Neural cell (in vitro differentiated cells): ENCODE measurements at regions not wholly inside any gene's neighbourhood (a gene's known extent, or its start where the extent isn't known, plus 50 kb on each side); places are given as distances from the start of the nearest gene placed in this dataset.

Experiments used
- H2AFZ ChIP-seq: fragments of 200-600, 300-800 bp; sonication (generic), shearing (Covaris generic); 2 replicates; pipeline ENCODE4 v1.6.0; 2014; ENCODE audit warnings: low read depth, mild to moderate bottlenecking, antibody characterized with exemption, low read length, moderate library complexity
- H3F3A ChIP-seq: fragments of 200-600 bp; shearing (Covaris generic); 2 replicates; pipeline ENCODE4 v1.6.1; 2016; ENCODE audit warnings: mild to moderate bottlenecking, moderate library complexity, mixed read lengths, antibody characterized with exemption, low read length; ENCODE audit not compliant: insufficient read depth, poor library complexity, severe bottlenecking
- H3K27ac ChIP-seq: fragments of 200-600, 300-800 bp; sonication (generic), shearing (Covaris generic); 2 replicates; pipeline ENCODE4 v1.5.1; 2014; ENCODE audit warnings: mild to moderate bottlenecking, low read length, moderate library complexity
- H3K27me3 ChIP-seq: fragments of 300-800, 200-600 bp; sonication (generic), shearing (Covaris generic); 2 replicates; pipeline ENCODE4 v1.6.0; 2014; ENCODE audit warnings: mild to moderate bottlenecking, low read depth, low read length, moderate library complexity; ENCODE audit not compliant: insufficient read depth
- H3K36me3 ChIP-seq: fragments of 300-800, 200-600 bp; sonication (generic), shearing (Covaris generic); 2 replicates; pipeline ENCODE4 v1.5.1; 2014; ENCODE audit warnings: mild to moderate bottlenecking, antibody characterized with exemption, low read length, moderate library complexity; ENCODE audit not compliant: insufficient read depth
- H3K4me2 ChIP-seq: fragments of 300-800, 200-600 bp; sonication (generic), shearing (Covaris generic); 2 replicates; pipeline ENCODE4 v1.6.0; 2014; ENCODE audit warnings: mild to moderate bottlenecking, low read length
- H3K4me3 ChIP-seq: fragments of 300-800, 200-600 bp; sonication (generic), shearing (Covaris generic); 2 replicates; pipeline ENCODE4 v1.5.1; 2014; ENCODE audit warnings: mild to moderate bottlenecking, low read length, moderate library complexity
- H3K79me2 ChIP-seq: fragments of 200-600 bp; shearing (Covaris generic); replicated peaks from 2 replicates; pipeline ENCODE4 v1.6.0; 2014; ENCODE audit warnings: mild to moderate bottlenecking, low read length, moderate library complexity; ENCODE audit not compliant: insufficient read depth
- H3K9ac ChIP-seq: fragments of 300-800, 200-600 bp; sonication (generic), shearing (Covaris generic); 2 replicates; pipeline ENCODE4 v1.6.1; 2016; ENCODE audit warnings: mild to moderate bottlenecking, low read length, mixed read lengths
- H3K9me2 ChIP-seq: fragments of 200-600 bp; shearing (Covaris generic); 2 replicates; pipeline ENCODE4 v1.6.1; 2016; ENCODE audit warnings: mild to moderate bottlenecking, low read length, mixed read lengths; ENCODE audit not compliant: insufficient read depth
- H3K9me3 ChIP-seq: fragments of 200-600, 300-800 bp; sonication (generic), shearing (Covaris generic); 2 replicates; pipeline ENCODE4 v1.6.1; 2016; ENCODE audit warnings: mild to moderate bottlenecking, mixed run types, low read length, moderate library complexity, mixed read lengths
- H4K20me1 ChIP-seq: fragments of 200-600 bp; shearing (Covaris generic); 2 replicates; pipeline ENCODE4 v1.6.1; 2016; ENCODE audit warnings: mild to moderate bottlenecking, mixed run types; ENCODE audit not compliant: insufficient read depth
- EP300 ChIP-seq: fragments of 450-650 bp; conservative IDR thresholded peaks from 2 replicates; pipeline ENCODE4 v1.6.1; 2014; ENCODE audit warnings: antibody characterized with exemption, mild to moderate bottlenecking, moderate library complexity; ENCODE audit not compliant: poor library complexity, severe bottlenecking
- EZH2 ChIP-seq: fragments of 200-600, 300-800 bp; shearing (Covaris generic), sonication (generic); IDR thresholded peaks from 2 replicates; pipeline ENCODE4 v1.6.1; 2014; ENCODE audit warnings: antibody characterized with exemption, low read length, borderline replicate concordance, mild to moderate bottlenecking; ENCODE audit not compliant: insufficient read depth, poor library complexity, severe bottlenecking
- MXI1 ChIP-seq: fragments of 450-650 bp; conservative IDR thresholded peaks from 2 replicates; pipeline ENCODE4 v1.6.1; 2014; ENCODE audit warnings: antibody characterized with exemption, mild to moderate bottlenecking; ENCODE audit not compliant: poor library complexity, severe bottlenecking
- POLR2AphosphoS5 ChIP-seq: IDR thresholded peaks from 2 replicates; pipeline ENCODE4 v1.6.1; 2012
- RAD21 ChIP-seq: fragments of 450-650 bp; conservative IDR thresholded peaks from 2 replicates; pipeline ENCODE4 v1.6.1; 2014; ENCODE audit warnings: antibody characterized with exemption, mild to moderate bottlenecking, moderate library complexity
- REST ChIP-seq: IDR thresholded peaks from 2 replicates; pipeline ENCODE4 v1.6.1; 2012; ENCODE audit warnings: borderline replicate concordance
- SMC3 ChIP-seq: fragments of 450-650 bp; conservative IDR thresholded peaks from 2 replicates; pipeline ENCODE4 v1.6.1; 2014; ENCODE audit warnings: antibody characterized with exemption, mild to moderate bottlenecking, moderate library complexity; ENCODE audit not compliant: poor library complexity
- TAF1 ChIP-seq: IDR thresholded peaks from 2 replicates; pipeline ENCODE4 v1.6.1; 2012; ENCODE audit warnings: low read depth
- TF ChIP-seq, protein P1 (sequence below): fragments of 450-650 bp; IDR thresholded peaks from 2 replicates; pipeline ENCODE4 v1.5.1; 2014; ENCODE audit warnings: antibody characterized with exemption, mild to moderate bottlenecking, moderate library complexity; ENCODE audit not compliant: poor library complexity, severe bottlenecking

GRCh38 chr2:123928358-123928757 lies 96.7 kb upstream of the CNTNAP5 start:
- H3K27ac ChIP-seq, result no peak overlapping the region
- no peaks in the 10 kb centered on the region for H3K27me3 ChIP-seq
- H3K9me3 ChIP-seq, result peaks cover 6% of the 10 kb centered on the region
- no peak overlapping the region for H3K9ac ChIP-seq
- H3K79me2 ChIP-seq, result no peaks in the 10 kb centered on the region
- no peaks in the 10 kb centered on the region for H3K9me2 ChIP-seq
- no peak overlapping the region for H2AFZ ChIP-seq
- H3K4me3 ChIP-seq, result no peak overlapping the region
- no peaks in the 10 kb centered on the region for H3K36me3 ChIP-seq
- TF ChIP-seq EP300, result no peak
- no peak for TF ChIP-seq EZH2
- no peak for TF ChIP-seq REST
- TF ChIP-seq TAF1, result no peak
- TF ChIP-seq MXI1, result no peak
- no peak for TF ChIP-seq SMC3
- TF ChIP-seq, protein P1, sequence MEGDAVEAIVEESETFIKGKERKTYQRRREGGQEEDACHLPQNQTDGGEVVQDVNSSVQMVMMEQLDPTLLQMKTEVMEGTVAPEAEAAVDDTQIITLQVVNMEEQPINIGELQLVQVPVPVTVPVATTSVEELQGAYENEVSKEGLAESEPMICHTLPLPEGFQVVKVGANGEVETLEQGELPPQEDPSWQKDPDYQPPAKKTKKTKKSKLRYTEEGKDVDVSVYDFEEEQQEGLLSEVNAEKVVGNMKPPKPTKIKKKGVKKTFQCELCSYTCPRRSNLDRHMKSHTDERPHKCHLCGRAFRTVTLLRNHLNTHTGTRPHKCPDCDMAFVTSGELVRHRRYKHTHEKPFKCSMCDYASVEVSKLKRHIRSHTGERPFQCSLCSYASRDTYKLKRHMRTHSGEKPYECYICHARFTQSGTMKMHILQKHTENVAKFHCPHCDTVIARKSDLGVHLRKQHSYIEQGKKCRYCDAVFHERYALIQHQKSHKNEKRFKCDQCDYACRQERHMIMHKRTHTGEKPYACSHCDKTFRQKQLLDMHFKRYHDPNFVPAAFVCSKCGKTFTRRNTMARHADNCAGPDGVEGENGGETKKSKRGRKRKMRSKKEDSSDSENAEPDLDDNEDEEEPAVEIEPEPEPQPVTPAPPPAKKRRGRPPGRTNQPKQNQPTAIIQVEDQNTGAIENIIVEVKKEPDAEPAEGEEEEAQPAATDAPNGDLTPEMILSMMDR, result no peak
- TF ChIP-seq POLR2AphosphoS5, result no peak
- TF ChIP-seq RAD21, result no peak
- no peaks in the 10 kb centered on the region for H3F3A ChIP-seq
- H3K4me2 ChIP-seq, result no peak overlapping the region
- H4K20me1 ChIP-seq, result no peaks in the 10 kb centered on the region

DNA sequence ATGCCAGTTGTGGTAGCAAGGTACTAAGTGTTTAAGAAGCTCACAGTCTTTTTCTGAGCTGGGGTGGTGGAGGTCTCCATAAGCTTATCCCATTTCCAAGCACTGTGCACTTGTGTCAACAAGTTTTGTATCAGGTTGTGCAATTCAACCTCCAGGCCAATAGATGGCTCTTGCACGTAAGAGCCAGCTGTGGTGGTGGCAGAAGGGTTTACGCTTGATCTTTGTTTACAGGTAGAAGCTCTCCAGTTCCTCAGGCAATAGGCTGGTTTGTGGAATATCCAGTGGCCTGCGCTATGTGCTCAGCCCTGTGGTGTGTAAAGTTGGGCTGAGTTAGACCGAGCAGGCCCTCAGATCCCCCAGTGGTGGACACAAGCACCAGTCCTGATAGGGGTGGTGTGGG lies 89.7 kb upstream of the CNTNAP5 start:
- Histone ChIP-seq H4K20me1 (no peaks in the 10 kb centered on the region), H3K79me2 (no peaks in the 10 kb centered on the region), H3K9ac (no peak overlapping the region), H3K4me2 (no peak overlapping the region), H3K9me3 (no peaks in the 10 kb centered on the region), H3F3A (no peaks in the 10 kb centered on the region), H3K36me3 (no peaks in the 10 kb centered on the region), H3K4me3 (no peak overlapping the region), H3K27ac (no peak overlapping the region), H3K27me3 (no peaks in the 10 kb centered on the region), H2AFZ (no peak overlapping the region), H3K9me2 (no peaks in the 10 kb centered on the region)
- TF ChIP-seq SMC3, result no peak
- TF ChIP-seq, protein P1, result no peak
